ENCODE measurements at regions not wholly inside any gene's neighbourhood (a gene's known extent, or its start where the extent isn't known, plus 50 kb on each side); places are given as distances from the start of the nearest gene placed in this dataset.

DNA sequence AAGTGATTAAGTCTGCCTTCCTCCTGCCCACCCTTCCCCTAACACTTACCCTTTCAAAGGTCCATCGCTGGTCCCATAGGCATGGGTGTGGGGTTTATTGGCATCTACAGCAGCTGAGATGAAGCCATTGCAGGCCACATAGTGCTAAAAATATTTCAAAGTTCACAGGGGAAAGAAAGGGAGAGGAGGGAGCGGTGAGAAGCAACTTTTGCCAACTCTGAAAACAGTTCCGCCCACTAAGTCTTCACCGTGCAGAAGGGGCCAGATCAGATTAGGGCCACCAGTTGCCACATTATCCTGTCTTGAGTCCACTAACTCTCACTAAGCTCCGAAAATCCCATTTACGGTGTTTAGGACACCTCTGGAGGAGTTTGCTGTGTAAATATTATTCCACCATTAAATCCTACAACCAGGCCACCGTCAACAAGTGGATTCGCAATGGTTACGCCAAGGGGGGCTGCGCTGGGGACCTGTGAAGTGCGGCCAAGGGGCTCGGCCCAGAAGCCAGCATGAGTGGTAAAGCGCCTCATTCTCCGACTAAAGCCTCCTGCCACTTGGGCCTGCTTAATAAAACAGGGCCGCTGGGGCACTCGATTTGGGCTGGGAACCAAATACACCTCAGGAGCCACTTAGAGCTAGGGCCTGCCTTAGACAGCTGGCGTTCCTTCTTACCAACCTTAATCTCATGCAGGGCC is 534.9 kb downstream of the MIAT start:
- TF ChIP-seq, protein P1, sequence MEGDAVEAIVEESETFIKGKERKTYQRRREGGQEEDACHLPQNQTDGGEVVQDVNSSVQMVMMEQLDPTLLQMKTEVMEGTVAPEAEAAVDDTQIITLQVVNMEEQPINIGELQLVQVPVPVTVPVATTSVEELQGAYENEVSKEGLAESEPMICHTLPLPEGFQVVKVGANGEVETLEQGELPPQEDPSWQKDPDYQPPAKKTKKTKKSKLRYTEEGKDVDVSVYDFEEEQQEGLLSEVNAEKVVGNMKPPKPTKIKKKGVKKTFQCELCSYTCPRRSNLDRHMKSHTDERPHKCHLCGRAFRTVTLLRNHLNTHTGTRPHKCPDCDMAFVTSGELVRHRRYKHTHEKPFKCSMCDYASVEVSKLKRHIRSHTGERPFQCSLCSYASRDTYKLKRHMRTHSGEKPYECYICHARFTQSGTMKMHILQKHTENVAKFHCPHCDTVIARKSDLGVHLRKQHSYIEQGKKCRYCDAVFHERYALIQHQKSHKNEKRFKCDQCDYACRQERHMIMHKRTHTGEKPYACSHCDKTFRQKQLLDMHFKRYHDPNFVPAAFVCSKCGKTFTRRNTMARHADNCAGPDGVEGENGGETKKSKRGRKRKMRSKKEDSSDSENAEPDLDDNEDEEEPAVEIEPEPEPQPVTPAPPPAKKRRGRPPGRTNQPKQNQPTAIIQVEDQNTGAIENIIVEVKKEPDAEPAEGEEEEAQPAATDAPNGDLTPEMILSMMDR (optimal IDR thresholded peaks at IDR 0.05 in 1 of 3, IDR thresholded peaks at IDR 0.05 in 1 of 3, conservative IDR thresholded peaks at IDR 0.05 in 1 of 3; ENCODE audit: extremely low read depth in 1 of 3, insufficient read depth in 2 of 3, low read length in 3 of 3), result no peak
- TF ChIP-seq EZH2 (IDR thresholded peaks at IDR 0.05; ENCODE audit: low read length), result no peak

Measured in keratinocyte (primary cell).